KMS-11 (cell line): ENCODE measurements at regions not wholly inside any gene's neighbourhood (a gene's known extent, or its start where the extent isn't known, plus 50 kb on each side); places are given as distances from the start of the nearest gene placed in this dataset.
"Not testable (repeated sequence)": the region's sequence is repeated elsewhere in the genome, so short reads cannot be mapped to it uniquely, and the experiment has no call there.

Source experiments
- H2AFZ ChIP-seq: fragments of 200-600 bp; sonication (generic); 2 replicates; pipeline ENCODE4 v1.6.1; 2016; ENCODE audit warnings: antibody characterized with exemption, mixed run types, low read depth
- H3K27ac ChIP-seq: fragments of 200-600 bp; sonication (generic); 2 replicates; pipeline ENCODE4 v1.6.1; 2016; ENCODE audit warnings: mild to moderate bottlenecking, mixed run types
- H3K27me3 ChIP-seq: fragments of 200-600 bp; sonication (generic); 2 replicates; pipeline ENCODE4 v1.6.1; 2017; ENCODE audit warnings: mild to moderate bottlenecking, low read depth, mixed run types, moderate library complexity; ENCODE audit not compliant: insufficient read depth
- H3K36me3 ChIP-seq: fragments of 200-600 bp; sonication (generic); 2 replicates; pipeline ENCODE4 v1.6.1; 2017; ENCODE audit warnings: mild to moderate bottlenecking, mixed run types; ENCODE audit not compliant: insufficient read depth
- H3K4me1 ChIP-seq: fragments of 200-600 bp; sonication (generic); 2 replicates; pipeline ENCODE4 v1.6.1; 2016; ENCODE audit warnings: mild to moderate bottlenecking, low read depth, mixed run types; ENCODE audit not compliant: poor library complexity, severe bottlenecking
- H3K4me2 ChIP-seq: fragments of 200-600 bp; sonication (generic); 2 replicates; pipeline ENCODE4 v1.7.0; 2016; ENCODE audit warnings: mild to moderate bottlenecking, mixed run types
- H3K4me3 ChIP-seq: fragments of 200-600 bp; sonication (generic); IDR thresholded peaks from 2 replicates; pipeline ENCODE4 v1.6.1; 2017; ENCODE audit warnings: low read depth, low read length, mixed read lengths; ENCODE audit not compliant: insufficient read depth
- H3K79me2 ChIP-seq: fragments of 200-600 bp; sonication (generic); 2 replicates; pipeline ENCODE4 v1.6.1; 2016; ENCODE audit warnings: low read depth, mixed run types; ENCODE audit not compliant: insufficient read depth
- H3K9ac ChIP-seq: fragments of 200-600 bp; sonication (generic); 2 replicates; pipeline ENCODE4 v1.6.1; 2016; ENCODE audit warnings: mild to moderate bottlenecking, mixed run types
- H4K20me1 ChIP-seq: fragments of 200-600 bp; sonication (generic); 2 replicates; pipeline ENCODE4 v1.6.1; 2016; ENCODE audit warnings: mild to moderate bottlenecking, mixed run types; ENCODE audit not compliant: insufficient read depth
- CTCF ChIP-seq: fragments of 200-600 bp; sonication (generic); conservative IDR thresholded peaks from 2 replicates; pipeline ENCODE4 v1.6.1; 2017; ENCODE audit warnings: low read depth, mild to moderate bottlenecking, antibody characterized with exemption, low read length, moderate library complexity, mixed read lengths

GRCh38 chr16:5166486-5166885 lies 68.9 kb upstream of the EEF2KMT start:
- H3K4me1 ChIP-seq: no peaks in the 10 kb centered on the region
- no peaks in the 10 kb centered on the region for H3K27me3 ChIP-seq

GRCh38 chr16:5165429-5165828 lies 67.8 kb upstream of the EEF2KMT start:
- H3K27ac ChIP-seq, H2AFZ ChIP-seq, H3K4me3 ChIP-seq, H3K9ac ChIP-seq, H3K27me3 ChIP-seq, H3K4me1 ChIP-seq, H3K36me3 ChIP-seq, H3K79me2 ChIP-seq, H3K4me2 ChIP-seq, H4K20me1 ChIP-seq: not testable (repeated sequence)

More at GRCh38 chr16:5166486-5166885, 68.9 kb upstream of the EEF2KMT start:
- Histone ChIP-seq H4K20me1 (no peaks in the 10 kb centered on the region), H3K36me3 (no peaks in the 10 kb centered on the region), H3K79me2 (no peaks in the 10 kb centered on the region), H3K27ac (no peak overlapping the region), H3K9ac (no peak overlapping the region), H3K4me2 (no peak overlapping the region), H2AFZ (no peak overlapping the region), H3K4me3 (no peak overlapping the region)
- no peak for TF ChIP-seq CTCF

- not testable (repeated sequence) for H3K36me3 ChIP-seq, H3K4me2 ChIP-seq, H3K9ac ChIP-seq, H3K79me2 ChIP-seq, H4K20me1 ChIP-seq, H3K27me3 ChIP-seq, H3K4me3 ChIP-seq, H3K27ac ChIP-seq, H2AFZ ChIP-seq
- H3K4me1 ChIP-seq: peaks cover 24% of the 10 kb centered on the region
Measured at GRCh38 chr16:5162801-5163200, 65.2 kb upstream of the EEF2KMT start.

GRCh38 chr16:5161888-5162287 lies 64.3 kb upstream of the EEF2KMT start:
- H3K9ac ChIP-seq, H4K20me1 ChIP-seq, H3K27me3 ChIP-seq, H3K4me2 ChIP-seq, H3K79me2 ChIP-seq, H2AFZ ChIP-seq, H3K36me3 ChIP-seq, H3K27ac ChIP-seq, H3K4me3 ChIP-seq: not testable (repeated sequence)
- H3K4me1 ChIP-seq: peaks cover 33% of the 10 kb centered on the region

GRCh38 chr16:5160010-5160409 lies 62.4 kb upstream of the EEF2KMT start:
- H3K27ac ChIP-seq, H3K27me3 ChIP-seq, H3K79me2 ChIP-seq, H3K4me3 ChIP-seq, H3K9ac ChIP-seq, H3K36me3 ChIP-seq, H2AFZ ChIP-seq, H4K20me1 ChIP-seq: not testable (repeated sequence)
- peak overlapping the region; percentile 23; the same call in 1 of the 2 replicates for H3K4me2 ChIP-seq
- H3K4me1 ChIP-seq: peaks cover 45% of the 10 kb centered on the region

GRCh38 chr16:5159537-5159936 lies 61.9 kb upstream of the EEF2KMT start:
- H2AFZ ChIP-seq, H3K9ac ChIP-seq, H3K27me3 ChIP-seq, H3K36me3 ChIP-seq, H3K79me2 ChIP-seq, H3K4me3 ChIP-seq, H3K27ac ChIP-seq, H4K20me1 ChIP-seq: not testable (repeated sequence)
- Histone ChIP-seq H3K4me2 (peak overlapping the region; percentile 23; the same call in 1 of the 2 replicates), H3K4me1 (peaks cover 45% of the 10 kb centered on the region)

- no peak overlapping the region for H2AFZ ChIP-seq
- no peak overlapping the region for H3K4me3 ChIP-seq
- H3K4me1 ChIP-seq: peaks cover 50% of the 10 kb centered on the region
- H3K36me3 ChIP-seq: no peaks in the 10 kb centered on the region
- no peaks in the 10 kb centered on the region for H4K20me1 ChIP-seq
- no peaks in the 10 kb centered on the region for H3K79me2 ChIP-seq
- no peak for TF ChIP-seq CTCF
- H3K27ac ChIP-seq: no peak overlapping the region
- H3K9ac ChIP-seq: no peak overlapping the region
- H3K27me3 ChIP-seq: no peaks in the 10 kb centered on the region
- no peak overlapping the region for H3K4me2 ChIP-seq
Measured at GRCh38 chr16:5158494-5158893, 60.9 kb upstream of the EEF2KMT start.

GRCh38 chr16:5156486-5156885 lies 58.9 kb upstream of the EEF2KMT start:
- H3K27ac ChIP-seq: peak overlapping the region; percentile 66
- not testable (repeated sequence) for H4K20me1 ChIP-seq, H3K79me2 ChIP-seq, H3K27me3 ChIP-seq, H3K4me3 ChIP-seq, H3K36me3 ChIP-seq
- peak overlapping the region; percentile 16; the same call in 1 of the 2 replicates for H3K9ac ChIP-seq
- H3K4me1 ChIP-seq: peaks cover 62% of the 10 kb centered on the region
- H2AFZ ChIP-seq: peak overlapping the region; percentile 42; the same call in 1 of the 2 replicates
- H3K4me2 ChIP-seq: peak overlapping the region; percentile 59

GRCh38 chr16:5154006-5154405 lies 56.4 kb upstream of the EEF2KMT start:
- H2AFZ ChIP-seq, H4K20me1 ChIP-seq, H3K4me3 ChIP-seq, H3K9ac ChIP-seq, H3K36me3 ChIP-seq, H3K79me2 ChIP-seq, H3K4me2 ChIP-seq, H3K27ac ChIP-seq, H3K27me3 ChIP-seq: not testable (repeated sequence)
- peaks cover 50% of the 10 kb centered on the region for H3K4me1 ChIP-seq
